ENCODE measurements at regions not wholly inside any gene's neighbourhood (a gene's known extent, or its start where the extent isn't known, plus 50 kb on each side); places are given as distances from the start of the nearest gene placed in this dataset.

DNA sequence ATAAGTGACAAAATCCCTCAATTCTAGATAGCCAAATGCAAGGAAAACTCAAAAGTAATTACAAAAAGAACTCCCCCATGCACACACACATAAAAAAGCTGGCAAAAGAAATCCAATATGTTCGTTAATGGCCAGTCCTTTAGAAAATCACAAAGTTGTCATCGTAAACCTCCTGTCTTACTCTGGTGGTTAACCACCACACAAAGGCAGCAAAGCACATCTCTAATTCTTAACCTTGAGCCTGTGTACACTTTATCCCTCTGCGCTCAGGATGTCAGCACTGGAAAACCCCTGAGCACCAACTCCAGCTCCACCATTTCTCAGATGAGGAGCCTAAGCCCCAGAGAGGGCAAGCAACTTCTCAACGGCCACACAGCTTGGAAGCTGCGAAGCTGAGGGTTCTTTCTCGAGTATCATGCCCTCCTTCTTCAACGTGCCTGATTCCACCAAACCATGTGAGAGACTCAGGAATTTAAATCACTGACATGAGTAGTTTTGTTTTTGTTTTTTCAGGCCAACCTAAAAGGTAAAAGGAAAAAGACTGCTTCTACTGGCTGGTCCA lies 72.5 kb downstream of the C16orf95 start:
- no peak overlapping the region for H3K4me3 ChIP-seq
- no peak for DNase-seq (ENCODE audit: low spot score)
- TF ChIP-seq, protein P1, sequence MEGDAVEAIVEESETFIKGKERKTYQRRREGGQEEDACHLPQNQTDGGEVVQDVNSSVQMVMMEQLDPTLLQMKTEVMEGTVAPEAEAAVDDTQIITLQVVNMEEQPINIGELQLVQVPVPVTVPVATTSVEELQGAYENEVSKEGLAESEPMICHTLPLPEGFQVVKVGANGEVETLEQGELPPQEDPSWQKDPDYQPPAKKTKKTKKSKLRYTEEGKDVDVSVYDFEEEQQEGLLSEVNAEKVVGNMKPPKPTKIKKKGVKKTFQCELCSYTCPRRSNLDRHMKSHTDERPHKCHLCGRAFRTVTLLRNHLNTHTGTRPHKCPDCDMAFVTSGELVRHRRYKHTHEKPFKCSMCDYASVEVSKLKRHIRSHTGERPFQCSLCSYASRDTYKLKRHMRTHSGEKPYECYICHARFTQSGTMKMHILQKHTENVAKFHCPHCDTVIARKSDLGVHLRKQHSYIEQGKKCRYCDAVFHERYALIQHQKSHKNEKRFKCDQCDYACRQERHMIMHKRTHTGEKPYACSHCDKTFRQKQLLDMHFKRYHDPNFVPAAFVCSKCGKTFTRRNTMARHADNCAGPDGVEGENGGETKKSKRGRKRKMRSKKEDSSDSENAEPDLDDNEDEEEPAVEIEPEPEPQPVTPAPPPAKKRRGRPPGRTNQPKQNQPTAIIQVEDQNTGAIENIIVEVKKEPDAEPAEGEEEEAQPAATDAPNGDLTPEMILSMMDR (IDR thresholded peaks at IDR 0.05) = no peak
- no peaks in the 10 kb centered on the region for H3K27me3 ChIP-seq (replicated peaks; ENCODE audit: insufficient read depth)
- no peaks in the 10 kb centered on the region for H3K9me3 ChIP-seq
- no peaks in the 10 kb centered on the region for H3K36me3 ChIP-seq
- ATAC-seq (ENCODE audit: insufficient number of reproducible peaks, low FRiP score, low read depth) = no peak
- no peak overlapping the region for H3K27ac ChIP-seq
- H3K4me1 ChIP-seq (ENCODE audit: control insufficient read depth in 1 of 2, low read depth in 2 of 2) = no peaks in the 10 kb centered on the region

DNA sequence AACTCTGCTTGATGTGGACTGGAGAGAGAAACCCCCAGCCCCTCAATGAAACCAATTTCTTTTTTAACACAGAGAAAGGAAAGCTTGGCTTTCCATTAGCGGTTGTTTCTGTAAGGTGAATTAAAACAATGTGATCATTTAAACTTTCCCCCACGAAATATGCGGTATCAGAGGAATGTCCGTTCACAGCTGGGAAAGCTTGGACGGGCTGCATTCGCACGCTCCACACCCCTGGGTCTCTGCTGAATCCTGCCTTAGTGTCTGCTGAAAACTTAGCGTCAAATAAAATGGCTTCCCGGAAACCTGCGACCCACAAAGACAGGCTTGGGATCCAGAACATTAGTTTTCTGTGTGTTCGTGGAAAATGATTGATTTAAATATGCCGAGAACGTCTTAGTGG lies 71.7 kb downstream of the C16orf95 start:
- no peaks in the 10 kb centered on the region for H3K4me1 ChIP-seq (ENCODE audit: control insufficient read depth in 1 of 2, low read depth in 2 of 2)
- no peak overlapping the region for H3K4me3 ChIP-seq
- DNase-seq (ENCODE audit: low spot score) = no peak
- H3K27ac ChIP-seq = no peak overlapping the region
- ATAC-seq (ENCODE audit: insufficient number of reproducible peaks, low FRiP score, low read depth) = no peak
- H3K36me3 ChIP-seq = no peaks in the 10 kb centered on the region
- H3K9me3 ChIP-seq = no peaks in the 10 kb centered on the region
- H3K27me3 ChIP-seq (replicated peaks; ENCODE audit: insufficient read depth) = no peaks in the 10 kb centered on the region
- TF ChIP-seq, protein P1 (IDR thresholded peaks at IDR 0.05) = no peak

DNA sequence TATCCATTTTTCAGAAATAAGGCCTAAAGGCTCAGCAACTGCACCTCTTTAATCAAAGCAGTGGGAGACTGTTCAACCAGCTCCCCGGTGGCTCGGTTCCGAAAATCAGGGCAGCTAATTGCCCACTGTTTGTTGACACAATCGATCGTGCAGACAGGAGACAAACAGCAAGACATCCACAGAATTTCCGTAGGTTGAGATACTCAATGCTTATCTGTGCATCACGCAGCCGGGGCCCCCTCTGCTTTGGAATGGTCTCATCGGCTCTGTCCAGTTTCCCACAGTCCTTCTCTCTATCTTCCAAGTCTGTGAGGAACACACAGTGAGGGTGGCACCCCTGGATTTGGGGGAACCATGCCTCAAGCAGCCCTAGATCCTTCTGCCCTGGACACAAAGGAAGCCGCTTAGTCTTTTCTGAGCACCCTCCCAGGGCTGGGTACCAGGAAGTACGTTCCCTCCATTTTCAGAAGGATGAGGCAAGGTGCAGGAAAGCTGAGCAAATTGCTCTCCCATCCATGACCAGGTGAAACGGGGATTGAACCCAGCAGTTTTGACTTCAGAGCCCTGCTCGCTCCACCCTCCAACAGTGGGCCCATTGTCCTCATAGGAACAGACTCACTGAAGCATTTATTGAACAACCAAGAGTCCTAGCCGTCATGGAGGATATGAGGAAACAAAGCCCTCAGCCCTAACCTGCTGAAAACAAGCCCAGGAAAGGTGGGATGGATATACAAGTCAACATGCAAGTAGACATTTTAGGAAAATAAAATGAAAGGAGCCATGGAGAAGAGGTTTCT lies 70.7 kb downstream of the C16orf95 start:
- Histone ChIP-seq H3K27ac (no peak overlapping the region), H3K4me1 (ENCODE audit: control insufficient read depth in 1 of 2, low read depth in 2 of 2) (no peaks in the 10 kb centered on the region), H3K4me3 (no peak overlapping the region), H3K27me3 (replicated peaks; ENCODE audit: insufficient read depth) (no peaks in the 10 kb centered on the region), H3K9me3 (no peaks in the 10 kb centered on the region), H3K36me3 (no peaks in the 10 kb centered on the region)
- ATAC-seq (ENCODE audit: insufficient number of reproducible peaks, low FRiP score, low read depth) = no peak
- TF ChIP-seq, protein P1 (IDR thresholded peaks at IDR 0.05) = no peak
- DNase-seq (ENCODE audit: low spot score) = no peak

DNA sequence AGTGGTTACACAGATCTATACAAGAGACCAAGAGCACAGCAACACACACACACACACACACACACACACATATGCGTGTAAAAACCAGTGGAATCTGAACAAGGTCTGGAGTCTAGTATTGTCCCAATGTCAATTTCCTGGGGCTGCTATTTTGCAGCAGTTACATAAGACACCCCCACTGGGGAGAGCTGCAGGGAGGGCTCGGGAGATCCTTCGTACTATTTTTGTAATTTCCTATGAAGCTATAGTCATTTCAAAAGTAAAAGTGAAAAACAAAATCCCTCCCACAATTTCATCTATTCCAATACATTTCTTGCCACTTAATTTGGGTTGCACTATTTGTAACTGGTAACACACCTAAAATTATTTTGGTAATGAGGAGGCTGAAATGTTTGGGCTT lies 68.5 kb downstream of the C16orf95 start:
- no peak overlapping the region for H3K4me3 ChIP-seq
- DNase-seq (ENCODE audit: low spot score) = no peak
- H3K27ac ChIP-seq = no peak overlapping the region
- H3K36me3 ChIP-seq = no peaks in the 10 kb centered on the region
- ATAC-seq (ENCODE audit: insufficient number of reproducible peaks, low FRiP score, low read depth) = no peak
- TF ChIP-seq, protein P1 (IDR thresholded peaks at IDR 0.05) = no peak
- H3K9me3 ChIP-seq = no peaks in the 10 kb centered on the region
- H3K4me1 ChIP-seq (ENCODE audit: control insufficient read depth in 1 of 2, low read depth in 2 of 2) = no peaks in the 10 kb centered on the region
- no peaks in the 10 kb centered on the region for H3K27me3 ChIP-seq (replicated peaks; ENCODE audit: insufficient read depth)

DNA sequence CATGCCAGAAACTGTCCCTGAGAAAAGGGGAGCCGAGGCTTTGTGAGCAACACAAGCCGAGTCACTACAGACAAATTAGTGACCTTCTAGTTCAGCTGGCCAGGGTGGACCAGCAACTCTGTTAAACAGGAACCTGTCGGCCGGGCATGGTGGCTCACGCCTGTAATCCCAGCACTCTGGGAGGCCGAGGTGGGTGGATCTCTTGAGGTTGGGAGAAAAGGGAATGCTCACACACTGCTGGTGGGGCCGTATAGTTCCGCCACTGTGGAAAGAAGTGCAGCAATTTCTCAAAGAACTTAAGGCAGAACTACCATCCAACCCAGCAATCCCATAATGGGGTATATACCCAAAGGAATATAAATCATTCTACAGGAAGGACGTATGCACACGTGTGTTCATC lies 67.8 kb downstream of the C16orf95 start:
- DNase-seq (ENCODE audit: low spot score) = no peak
- no peak for ATAC-seq (ENCODE audit: insufficient number of reproducible peaks, low FRiP score, low read depth)
- H3K9me3 ChIP-seq = no peaks in the 10 kb centered on the region

More for the DNA sequence above, 67.8 kb downstream of the C16orf95 start:
- TF ChIP-seq, protein P1 (IDR thresholded peaks at IDR 0.05) = no peak
- Histone ChIP-seq H3K4me3 (no peak overlapping the region), H3K27ac (no peak overlapping the region), H3K27me3 (replicated peaks; ENCODE audit: insufficient read depth) (no peaks in the 10 kb centered on the region), H3K36me3 (no peaks in the 10 kb centered on the region), H3K4me1 (ENCODE audit: control insufficient read depth in 1 of 2, low read depth in 2 of 2) (no peaks in the 10 kb centered on the region)

Data from thoracic aorta (tissue), 2 donors.